SK-N-SH treated with all-trans-retinoic acid at 6 μM for 48 hours (cell line): ENCODE measurements at regions not wholly inside any gene's neighbourhood (a gene's known extent, or its start where the extent isn't known, plus 50 kb on each side); places are given as distances from the start of the nearest gene placed in this dataset.
"Not testable (repeated sequence)": the region's sequence is repeated elsewhere in the genome, so short reads cannot be mapped to it uniquely, and the experiment has no call there.

Experiments
- ATAC-seq: fragments of 200-7000 bp; cut with Tn5 transposase; 3 replicates; pipeline ENCODE4 v1.9.1; 2020; ENCODE audit warnings: mild to moderate bottlenecking, moderate library complexity
- ARNTL ChIP-seq: fragments of 450-650 bp; formaldehyde crosslinking; IDR thresholded peaks from 2 replicates; pipeline ENCODE4 v1.5.0; 2020; ENCODE audit warnings: low read depth, mild to moderate bottlenecking, moderate library complexity, borderline replicate concordance
- BACH2 ChIP-seq: fragments of 250-450 bp; sonication (Bioruptor Pico); IDR thresholded peaks from 2 replicates; pipeline ENCODE4 v1.9.0; 2021; ENCODE audit warnings: mild to moderate bottlenecking, borderline replicate concordance
- CREB5 ChIP-seq: fragments of 250-450 bp; sonication (Bioruptor Pico); IDR thresholded peaks from 2 replicates; pipeline ENCODE4 v1.5.1; 2020; ENCODE audit warnings: low read depth, mild to moderate bottlenecking, moderate library complexity
- CSDC2 ChIP-seq: fragments of 250-450 bp; sonication (Bioruptor Pico); IDR thresholded peaks from 2 replicates; pipeline ENCODE4 v1.5.0; 2020; ENCODE audit warnings: mild to moderate bottlenecking, moderate library complexity
- ESRRG ChIP-seq: fragments of 250-450 bp; sonication (Bioruptor Pico); IDR thresholded peaks from 2 replicates; pipeline ENCODE4 v1.6.1; 2021; ENCODE audit warnings: mild to moderate bottlenecking
- GLIS3 ChIP-seq: fragments of 250-450 bp; sonication (Bioruptor Pico); IDR thresholded peaks from 2 replicates; pipeline ENCODE4 v1.5.0; 2020; ENCODE audit warnings: mild to moderate bottlenecking, moderate library complexity
- ISL1 ChIP-seq: fragments of 250-450 bp; sonication (Bioruptor Pico); IDR thresholded peaks from 2 replicates; pipeline ENCODE4 v2.1.2; 2022; ENCODE audit warnings: mild to moderate bottlenecking, moderate library complexity
- OSR1 ChIP-seq: fragments of 250-450 bp; sonication (Bioruptor Pico); IDR thresholded peaks from 2 replicates; pipeline ENCODE4 v1.8.0; 2022; ENCODE audit warnings: moderate library complexity, mild to moderate bottlenecking, inconsistent platforms
- POU6F1 ChIP-seq: fragments of 250-450 bp; sonication (Bioruptor Pico); IDR thresholded peaks from 2 replicates; pipeline ENCODE4 v1.8.0; 2021; ENCODE audit warnings: low read depth, mild to moderate bottlenecking, moderate library complexity, borderline replicate concordance
- PPARA ChIP-seq: fragments of 250-450 bp; sonication (Bioruptor Pico); IDR thresholded peaks from 2 replicates; pipeline ENCODE4 v1.5.0; 2020; ENCODE audit warnings: mild to moderate bottlenecking, borderline replicate concordance
- RARB ChIP-seq: fragments of 250-450 bp; sonication (Bioruptor Pico); IDR thresholded peaks from 2 replicates; pipeline ENCODE4 v1.8.0; 2021; ENCODE audit warnings: mild to moderate bottlenecking, moderate library complexity
- SNAI2 ChIP-seq: fragments of 250-450 bp; sonication (Bioruptor Pico); IDR thresholded peaks from 2 replicates; pipeline ENCODE4 v1.5.0; 2020; ENCODE audit warnings: mild to moderate bottlenecking, moderate library complexity
- TCF4 ChIP-seq: fragments of 250-450 bp; sonication (Bioruptor Pico); IDR thresholded peaks from 2 replicates; pipeline ENCODE4 v1.8.0; 2021; ENCODE audit warnings: mild to moderate bottlenecking, moderate library complexity, borderline replicate concordance
- TOX ChIP-seq: fragments of 250-450 bp; sonication (Bioruptor Pico); IDR thresholded peaks from 2 replicates; pipeline ENCODE4 v1.8.0; 2021; ENCODE audit warnings: mild to moderate bottlenecking, moderate library complexity, borderline replicate concordance
- ZC3H10 ChIP-seq: fragments of 250-450 bp; sonication (Bioruptor Pico); IDR thresholded peaks from 2 replicates; pipeline ENCODE4 v1.5.1; 2021; ENCODE audit warnings: mild to moderate bottlenecking, moderate library complexity
- ZFP3 ChIP-seq: fragments of 250-450 bp; sonication (Bioruptor Pico); IDR thresholded peaks from 2 replicates; pipeline ENCODE4 v1.5.0; 2020; ENCODE audit warnings: mild to moderate bottlenecking, moderate library complexity
- ZFP30 ChIP-seq: fragments of 450-650 bp; formaldehyde crosslinking; IDR thresholded peaks from 2 replicates; pipeline ENCODE4 v1.5.0; 2022; ENCODE audit warnings: mild to moderate bottlenecking, moderate library complexity
- ZNF565 ChIP-seq: fragments of 450-650 bp; formaldehyde crosslinking; conservative IDR thresholded peaks from 2 replicates; pipeline ENCODE4 v1.5.0; 2020; ENCODE audit warnings: low read depth, mild to moderate bottlenecking, moderate library complexity
- ZNF70 ChIP-seq: fragments of 450-650 bp; formaldehyde crosslinking; IDR thresholded peaks from 2 replicates; pipeline ENCODE4 v1.5.0; 2020; ENCODE audit warnings: mild to moderate bottlenecking, moderate library complexity
- ZNF8 ChIP-seq: fragments of 450-650 bp; formaldehyde crosslinking; IDR thresholded peaks from 2 replicates; pipeline ENCODE4 v1.5.0; 2020; ENCODE audit warnings: mild to moderate bottlenecking, moderate library complexity
- TF ChIP-seq, protein P1 (sequence below): fragments of 250-450 bp; sonication (Bioruptor Pico); IDR thresholded peaks from 2 replicates; pipeline ENCODE4 v1.5.0; 2020; ENCODE audit warnings: mild to moderate bottlenecking, moderate library complexity
- TF ChIP-seq, protein P2 (sequence below): fragments of 250-450 bp; sonication (Bioruptor Pico); IDR thresholded peaks from 2 replicates; pipeline ENCODE4 v1.5.1; 2021; ENCODE audit warnings: mild to moderate bottlenecking, moderate library complexity
- TF ChIP-seq, protein P3 (sequence below): fragments of 250-450 bp; sonication (Bioruptor Pico); IDR thresholded peaks from 2 replicates; pipeline ENCODE4 v1.8.0; 2020; ENCODE audit warnings: mild to moderate bottlenecking, moderate library complexity, borderline replicate concordance

DNA sequence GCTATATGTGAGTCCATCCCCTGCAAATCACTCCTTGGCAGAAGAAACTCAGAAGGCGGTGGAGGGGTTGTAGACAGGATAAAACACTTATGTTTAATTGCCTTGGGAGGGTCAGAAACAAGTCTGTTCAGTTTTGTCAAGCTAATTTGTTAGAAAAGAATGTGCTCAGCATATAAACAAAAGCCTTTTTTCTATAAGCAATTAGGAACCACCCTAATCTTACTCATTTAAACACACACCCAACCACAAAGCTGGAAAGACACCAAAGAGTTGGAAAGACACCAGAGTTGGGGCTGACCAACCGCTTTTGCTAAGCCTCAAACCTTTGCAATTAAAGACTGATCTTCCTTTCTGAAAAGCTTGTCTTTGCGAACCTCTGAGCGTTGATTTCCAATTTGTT is 439.2 kb upstream of the ERCC4 start:
- ATAC-seq, result no peak
- TF ChIP-seq ISL1 (CRISPR knock-in tag) (no peak), ZFP3 (no peak), ZC3H10 (CRISPR knock-in tag) (no peak), PPARA (no peak), OSR1 (no peak), ZNF565 (CRISPR knock-in tag) (no peak), RARB (CRISPR knock-in tag) (no peak), SNAI2 (CRISPR knock-in tag) (no peak), ESRRG (no peak), ZNF8 (CRISPR knock-in tag) (no peak), POU6F1 (CRISPR knock-in tag) (no peak), TOX (no peak), ZNF70 (CRISPR knock-in tag) (no peak), CREB5 (CRISPR knock-in tag) (no peak), ARNTL (CRISPR knock-in tag) (no peak), GLIS3 (no peak)
- TF ChIP-seq, protein P1, sequence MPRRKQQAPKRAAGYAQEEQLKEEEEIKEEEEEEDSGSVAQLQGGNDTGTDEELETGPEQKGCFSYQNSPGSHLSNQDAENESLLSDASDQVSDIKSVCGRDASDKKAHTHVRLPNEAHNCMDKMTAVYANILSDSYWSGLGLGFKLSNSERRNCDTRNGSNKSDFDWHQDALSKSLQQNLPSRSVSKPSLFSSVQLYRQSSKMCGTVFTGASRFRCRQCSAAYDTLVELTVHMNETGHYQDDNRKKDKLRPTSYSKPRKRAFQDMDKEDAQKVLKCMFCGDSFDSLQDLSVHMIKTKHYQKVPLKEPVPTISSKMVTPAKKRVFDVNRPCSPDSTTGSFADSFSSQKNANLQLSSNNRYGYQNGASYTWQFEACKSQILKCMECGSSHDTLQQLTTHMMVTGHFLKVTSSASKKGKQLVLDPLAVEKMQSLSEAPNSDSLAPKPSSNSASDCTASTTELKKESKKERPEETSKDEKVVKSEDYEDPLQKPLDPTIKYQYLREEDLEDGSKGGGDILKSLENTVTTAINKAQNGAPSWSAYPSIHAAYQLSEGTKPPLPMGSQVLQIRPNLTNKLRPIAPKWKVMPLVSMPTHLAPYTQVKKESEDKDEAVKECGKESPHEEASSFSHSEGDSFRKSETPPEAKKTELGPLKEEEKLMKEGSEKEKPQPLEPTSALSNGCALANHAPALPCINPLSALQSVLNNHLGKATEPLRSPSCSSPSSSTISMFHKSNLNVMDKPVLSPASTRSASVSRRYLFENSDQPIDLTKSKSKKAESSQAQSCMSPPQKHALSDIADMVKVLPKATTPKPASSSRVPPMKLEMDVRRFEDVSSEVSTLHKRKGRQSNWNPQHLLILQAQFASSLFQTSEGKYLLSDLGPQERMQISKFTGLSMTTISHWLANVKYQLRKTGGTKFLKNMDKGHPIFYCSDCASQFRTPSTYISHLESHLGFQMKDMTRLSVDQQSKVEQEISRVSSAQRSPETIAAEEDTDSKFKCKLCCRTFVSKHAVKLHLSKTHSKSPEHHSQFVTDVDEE, result no peak
- TF ChIP-seq, protein P2, sequence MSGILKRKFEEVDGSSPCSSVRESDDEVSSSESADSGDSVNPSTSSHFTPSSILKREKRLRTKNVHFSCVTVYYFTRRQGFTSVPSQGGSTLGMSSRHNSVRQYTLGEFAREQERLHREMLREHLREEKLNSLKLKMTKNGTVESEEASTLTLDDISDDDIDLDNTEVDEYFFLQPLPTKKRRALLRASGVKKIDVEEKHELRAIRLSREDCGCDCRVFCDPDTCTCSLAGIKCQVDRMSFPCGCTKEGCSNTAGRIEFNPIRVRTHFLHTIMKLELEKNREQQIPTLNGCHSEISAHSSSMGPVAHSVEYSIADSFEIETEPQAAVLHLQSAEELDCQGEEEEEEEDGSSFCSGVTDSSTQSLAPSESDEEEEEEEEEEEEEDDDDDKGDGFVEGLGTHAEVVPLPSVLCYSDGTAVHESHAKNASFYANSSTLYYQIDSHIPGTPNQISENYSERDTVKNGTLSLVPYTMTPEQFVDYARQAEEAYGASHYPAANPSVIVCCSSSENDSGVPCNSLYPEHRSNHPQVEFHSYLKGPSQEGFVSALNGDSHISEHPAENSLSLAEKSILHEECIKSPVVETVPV (CRISPR knock-in tag), result no peak
- TF ChIP-seq, protein P3, sequence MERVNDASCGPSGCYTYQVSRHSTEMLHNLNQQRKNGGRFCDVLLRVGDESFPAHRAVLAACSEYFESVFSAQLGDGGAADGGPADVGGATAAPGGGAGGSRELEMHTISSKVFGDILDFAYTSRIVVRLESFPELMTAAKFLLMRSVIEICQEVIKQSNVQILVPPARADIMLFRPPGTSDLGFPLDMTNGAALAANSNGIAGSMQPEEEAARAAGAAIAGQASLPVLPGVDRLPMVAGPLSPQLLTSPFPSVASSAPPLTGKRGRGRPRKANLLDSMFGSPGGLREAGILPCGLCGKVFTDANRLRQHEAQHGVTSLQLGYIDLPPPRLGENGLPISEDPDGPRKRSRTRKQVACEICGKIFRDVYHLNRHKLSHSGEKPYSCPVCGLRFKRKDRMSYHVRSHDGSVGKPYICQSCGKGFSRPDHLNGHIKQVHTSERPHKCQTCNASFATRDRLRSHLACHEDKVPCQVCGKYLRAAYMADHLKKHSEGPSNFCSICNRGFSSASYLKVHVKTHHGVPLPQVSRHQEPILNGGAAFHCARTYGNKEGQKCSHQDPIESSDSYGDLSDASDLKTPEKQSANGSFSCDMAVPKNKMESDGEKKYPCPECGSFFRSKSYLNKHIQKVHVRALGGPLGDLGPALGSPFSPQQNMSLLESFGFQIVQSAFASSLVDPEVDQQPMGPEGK (CRISPR knock-in tag), result no peak

- ATAC-seq, result no peak
- TF ChIP-seq ARNTL (CRISPR knock-in tag) (no peak), GLIS3 (no peak), PPARA (no peak), ESRRG (no peak), BACH2 (CRISPR knock-in tag) (no peak), TOX (no peak), ZFP30 (no peak), ZNF565 (CRISPR knock-in tag) (no peak), ZNF8 (CRISPR knock-in tag) (no peak), ZFP3 (no peak), ISL1 (CRISPR knock-in tag) (no peak), OSR1 (no peak), TCF4 (CRISPR knock-in tag) (no peak), CSDC2 (CRISPR knock-in tag) (no peak), SNAI2 (CRISPR knock-in tag) (no peak)
- TF ChIP-seq, protein P3 (CRISPR knock-in tag), result no peak
- TF ChIP-seq, protein P1, result no peak
Measured at GRCh38 chr16:13483121-13483520, 436.8 kb upstream of the ERCC4 start.

DNA sequence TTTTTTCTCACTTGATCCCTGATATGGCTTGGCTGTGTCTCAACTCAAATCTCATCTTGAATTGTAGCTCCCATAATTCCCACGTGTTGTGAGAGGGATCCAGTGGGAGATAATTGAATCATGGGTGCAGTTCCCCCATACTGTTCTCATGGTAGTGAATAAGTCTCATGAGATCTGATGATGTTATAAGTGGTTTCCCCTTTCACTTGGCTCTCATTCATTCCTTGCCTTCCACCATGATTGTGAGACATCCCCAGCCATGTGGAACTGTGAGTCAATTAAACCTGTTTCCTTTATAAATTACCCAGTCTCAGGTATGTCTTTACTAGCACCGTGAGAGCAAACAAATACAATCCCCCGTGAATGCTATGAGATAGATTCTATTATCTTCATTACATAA is 430.5 kb upstream of the ERCC4 start:
- not testable (repeated sequence) for ATAC-seq
